ENCODE measurements at regions not wholly inside any gene's neighbourhood (a gene's known extent, or its start where the extent isn't known, plus 50 kb on each side); places are given as distances from the start of the nearest gene placed in this dataset.

DNA sequence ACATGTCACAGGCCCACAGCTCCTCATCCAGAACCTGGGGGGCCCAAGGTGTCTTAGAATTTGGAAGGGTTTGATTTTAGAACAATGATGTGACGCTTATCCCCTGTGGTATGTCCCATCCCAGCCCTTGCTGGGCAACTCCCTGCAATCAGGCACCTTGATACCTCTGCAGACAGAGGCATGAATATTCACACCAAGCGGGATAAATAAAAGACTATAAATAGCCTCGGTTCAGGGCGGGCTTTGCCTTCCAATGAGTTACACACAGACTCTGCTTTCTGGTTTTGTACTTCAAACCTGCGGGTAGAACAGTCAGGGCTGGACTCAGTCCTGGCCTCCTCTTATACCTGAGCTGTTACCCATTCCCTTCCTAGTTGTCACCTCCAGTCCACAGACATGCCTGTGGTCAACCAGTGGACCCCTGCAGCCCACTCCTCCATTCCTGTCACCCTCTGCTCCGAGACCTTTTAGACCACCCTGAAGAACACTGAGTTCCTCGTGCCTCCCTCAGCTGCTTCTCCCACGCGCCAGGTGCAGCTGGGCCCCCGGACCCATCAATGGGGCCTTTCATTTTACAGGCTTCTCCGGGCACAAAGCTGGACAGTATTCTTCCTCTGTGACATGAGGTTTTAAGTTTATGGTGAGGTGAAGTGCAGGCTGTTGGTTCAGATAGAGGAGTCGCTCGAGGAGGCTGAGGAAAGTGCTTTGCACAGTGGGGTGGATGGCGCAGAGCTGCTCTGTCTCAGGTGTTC, 120.1 kb upstream of the TNR start:
- in situ Hi-C loops (cut with MboI; ENCODE audit: low sequenced_read_pairs, unreplicated experiment): no loop called here
- TF ChIP-seq, protein P1, sequence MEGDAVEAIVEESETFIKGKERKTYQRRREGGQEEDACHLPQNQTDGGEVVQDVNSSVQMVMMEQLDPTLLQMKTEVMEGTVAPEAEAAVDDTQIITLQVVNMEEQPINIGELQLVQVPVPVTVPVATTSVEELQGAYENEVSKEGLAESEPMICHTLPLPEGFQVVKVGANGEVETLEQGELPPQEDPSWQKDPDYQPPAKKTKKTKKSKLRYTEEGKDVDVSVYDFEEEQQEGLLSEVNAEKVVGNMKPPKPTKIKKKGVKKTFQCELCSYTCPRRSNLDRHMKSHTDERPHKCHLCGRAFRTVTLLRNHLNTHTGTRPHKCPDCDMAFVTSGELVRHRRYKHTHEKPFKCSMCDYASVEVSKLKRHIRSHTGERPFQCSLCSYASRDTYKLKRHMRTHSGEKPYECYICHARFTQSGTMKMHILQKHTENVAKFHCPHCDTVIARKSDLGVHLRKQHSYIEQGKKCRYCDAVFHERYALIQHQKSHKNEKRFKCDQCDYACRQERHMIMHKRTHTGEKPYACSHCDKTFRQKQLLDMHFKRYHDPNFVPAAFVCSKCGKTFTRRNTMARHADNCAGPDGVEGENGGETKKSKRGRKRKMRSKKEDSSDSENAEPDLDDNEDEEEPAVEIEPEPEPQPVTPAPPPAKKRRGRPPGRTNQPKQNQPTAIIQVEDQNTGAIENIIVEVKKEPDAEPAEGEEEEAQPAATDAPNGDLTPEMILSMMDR (IDR thresholded peaks at IDR 0.05; ENCODE audit: borderline replicate concordance, control extremely low read depth, extremely low read depth, insufficient read depth, missing control alignments): no peak
- DNase-seq (ENCODE audit: low spot score): no peak

DNA sequence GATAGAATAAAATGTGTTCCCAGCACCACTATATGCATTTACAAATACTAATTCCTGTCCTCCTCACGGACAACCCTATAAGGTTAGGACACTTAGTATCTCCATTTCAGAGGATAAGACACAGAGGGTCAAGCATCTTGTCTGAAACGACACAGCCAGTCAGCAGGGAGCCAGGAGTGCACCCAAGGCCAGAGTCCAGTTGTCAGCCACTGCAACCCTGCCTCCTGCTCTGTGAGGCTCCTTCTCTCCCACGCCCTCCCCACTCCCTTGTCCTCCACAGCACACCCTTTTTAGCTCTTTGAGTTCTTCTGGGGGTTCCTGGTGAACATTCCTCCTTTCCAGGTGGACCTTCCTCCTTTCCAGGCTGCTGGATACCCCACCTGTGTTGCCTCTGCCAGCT, 119.0 kb upstream of the TNR start:
- no peak for DNase-seq (ENCODE audit: low spot score)
- in situ Hi-C loops (cut with MboI; ENCODE audit: low sequenced_read_pairs, unreplicated experiment): no loop called here
- TF ChIP-seq, protein P1 (IDR thresholded peaks at IDR 0.05; ENCODE audit: borderline replicate concordance, control extremely low read depth, extremely low read depth, insufficient read depth, missing control alignments): no peak

DNA sequence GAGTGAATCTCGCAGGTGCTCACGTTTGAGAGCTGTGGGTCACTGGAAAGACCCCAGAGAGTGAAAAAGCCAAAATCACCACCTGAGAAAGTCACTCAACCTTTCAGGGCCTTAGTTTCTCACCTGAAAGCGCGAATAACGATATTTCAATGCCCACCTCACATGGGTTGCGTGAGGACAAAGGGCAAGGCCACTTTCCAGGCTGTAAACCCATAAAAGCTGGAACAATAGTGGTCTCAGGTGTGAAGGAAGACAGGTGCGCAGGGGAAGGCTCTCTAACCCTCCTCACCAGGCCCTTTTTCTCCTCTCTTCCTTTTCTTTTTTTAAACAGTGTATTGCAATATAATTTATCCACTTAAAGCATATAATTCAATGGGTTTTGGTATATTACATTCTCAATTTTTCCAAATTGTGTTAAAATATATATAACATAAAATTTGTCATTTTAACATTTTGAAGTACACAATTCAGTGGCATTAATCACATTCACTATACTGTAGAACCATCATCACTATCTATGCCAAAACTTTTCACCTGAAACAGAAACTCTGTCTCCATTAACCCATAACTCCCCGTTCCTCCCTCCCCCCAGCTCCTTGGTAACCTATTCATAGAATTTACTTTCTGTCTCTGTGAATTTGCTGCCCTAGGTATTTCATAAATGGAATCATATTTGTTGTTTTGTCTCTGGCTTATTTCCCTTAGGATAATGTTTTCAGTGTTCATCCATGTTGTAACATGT, 118.4 kb upstream of the TNR start:
- in situ Hi-C loops (cut with MboI; ENCODE audit: low sequenced_read_pairs, unreplicated experiment): no loop called here
- DNase-seq (ENCODE audit: low spot score): no peak
- TF ChIP-seq, protein P1 (IDR thresholded peaks at IDR 0.05; ENCODE audit: borderline replicate concordance, control extremely low read depth, extremely low read depth, insufficient read depth, missing control alignments): no peak

DNA sequence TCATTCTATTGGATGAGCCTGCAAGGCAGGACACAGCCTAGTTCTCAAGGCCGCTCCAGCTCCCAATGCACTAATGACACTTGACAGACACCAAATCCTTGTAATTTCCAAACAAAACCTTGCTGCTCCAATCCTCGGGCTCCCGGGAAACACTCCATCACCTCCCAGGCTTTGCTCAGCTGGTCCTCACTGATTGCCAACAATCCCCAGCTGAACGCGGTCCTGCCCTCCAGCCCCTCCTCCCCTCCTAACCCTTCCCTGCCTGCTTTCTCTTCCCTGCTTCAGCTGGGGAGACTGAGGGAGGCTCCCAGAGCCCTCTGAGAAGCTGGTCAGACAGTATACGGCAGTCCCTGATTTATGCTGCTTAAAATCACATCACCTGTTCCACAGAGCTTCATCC, 114.4 kb upstream of the TNR start:
- TF ChIP-seq, protein P1 (IDR thresholded peaks at IDR 0.05; ENCODE audit: borderline replicate concordance, control extremely low read depth, extremely low read depth, insufficient read depth, missing control alignments): no peak
- in situ Hi-C loops (cut with MboI; ENCODE audit: low sequenced_read_pairs, unreplicated experiment): no loop called here
- DNase-seq (ENCODE audit: low spot score): no peak

DNA sequence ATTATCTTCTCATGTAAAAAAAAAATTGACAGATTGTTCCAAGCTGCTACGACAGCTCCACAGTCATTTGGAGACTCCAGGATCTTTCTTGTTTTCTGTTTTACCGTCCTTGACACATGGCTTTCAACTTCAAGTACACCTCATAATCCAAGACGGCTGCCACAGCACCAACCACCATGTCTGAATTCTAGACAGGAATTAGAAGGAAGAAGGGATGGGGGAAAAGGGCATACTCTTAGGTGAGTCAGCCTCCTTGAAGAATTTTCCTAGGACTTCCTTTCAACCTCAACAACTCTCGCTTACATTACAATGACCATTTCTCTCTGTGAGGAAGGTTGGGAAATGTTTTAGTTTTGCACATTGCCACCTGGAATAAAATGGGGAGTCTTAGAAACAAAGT, 110.3 kb upstream of the TNR start:
- TF ChIP-seq, protein P1 (IDR thresholded peaks at IDR 0.05; ENCODE audit: borderline replicate concordance, control extremely low read depth, extremely low read depth, insufficient read depth, missing control alignments): no peak
- no peak for DNase-seq (ENCODE audit: low spot score)
- in situ Hi-C loops (cut with MboI; ENCODE audit: low sequenced_read_pairs, unreplicated experiment): no loop called here

DNA sequence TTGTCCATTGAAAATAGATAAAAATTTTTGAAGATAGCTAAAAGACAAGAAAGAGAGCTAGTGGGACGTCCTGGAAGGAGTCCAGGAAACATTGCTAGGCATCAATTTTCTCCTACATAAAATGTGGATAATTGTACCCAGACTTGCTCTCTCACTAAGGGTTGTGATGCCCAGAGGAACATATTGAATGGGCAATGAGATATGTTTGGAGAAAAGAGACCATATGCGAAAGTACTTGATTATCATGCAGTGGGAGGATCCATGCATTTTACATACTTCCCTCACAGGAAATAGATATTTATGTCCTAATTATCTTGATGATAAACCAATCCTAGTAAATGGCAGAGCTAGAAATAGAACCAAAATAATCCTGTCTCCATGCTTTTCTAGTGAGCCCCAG, 108.4 kb upstream of the TNR start:
- TF ChIP-seq, protein P1 (IDR thresholded peaks at IDR 0.05; ENCODE audit: borderline replicate concordance, control extremely low read depth, extremely low read depth, insufficient read depth, missing control alignments): no peak
- no peak for DNase-seq (ENCODE audit: low spot score)
- in situ Hi-C loops (cut with MboI; ENCODE audit: low sequenced_read_pairs, unreplicated experiment): no loop called here
